ENCODE measurements at regions not wholly inside any gene's neighbourhood (a gene's known extent, or its start where the extent isn't known, plus 50 kb on each side); places are given as distances from the start of the nearest gene placed in this dataset.

- no peak for DNase-seq (ENCODE audit: low read depth)
- H3K4me3 ChIP-seq (ENCODE audit: control insufficient read depth, low read depth, low read length): no peak overlapping the region
- no peak for TF ChIP-seq CTCF (conservative IDR thresholded peaks at IDR 0.05; ENCODE audit: control insufficient read depth, insufficient read depth, low read depth, low read length)
Measured at GRCh38 chr4:58074382-58074781, 964.2 kb upstream of the IGFBP7 start.

- H3K4me3 ChIP-seq (ENCODE audit: control insufficient read depth, low read depth, low read length): no peak overlapping the region
- TF ChIP-seq CTCF (conservative IDR thresholded peaks at IDR 0.05; ENCODE audit: control insufficient read depth, insufficient read depth, low read depth, low read length): no peak
- DNase-seq (ENCODE audit: low read depth): no peak
Measured at GRCh38 chr4:58070726-58071125, 960.5 kb upstream of the IGFBP7 start.

GRCh38 chr4:58064653-58065052 lies 954.5 kb upstream of the IGFBP7 start:
- no peak overlapping the region for H3K4me3 ChIP-seq (ENCODE audit: control insufficient read depth, low read depth, low read length)
- no peak for DNase-seq (ENCODE audit: low read depth)
- TF ChIP-seq CTCF (conservative IDR thresholded peaks at IDR 0.05; ENCODE audit: control insufficient read depth, insufficient read depth, low read depth, low read length): no peak

- H3K4me3 ChIP-seq (ENCODE audit: control insufficient read depth, low read depth, low read length): no peak overlapping the region
- no peak for DNase-seq (ENCODE audit: low read depth)
- TF ChIP-seq CTCF (conservative IDR thresholded peaks at IDR 0.05; ENCODE audit: control insufficient read depth, insufficient read depth, low read depth, low read length): no peak
Measured at GRCh38 chr4:58063404-58064160, 953.4 kb upstream of the IGFBP7 start.

- no peak overlapping the region for H3K4me3 ChIP-seq (ENCODE audit: control insufficient read depth, low read depth, low read length)
- no peak for DNase-seq (ENCODE audit: low read depth)
- TF ChIP-seq CTCF (conservative IDR thresholded peaks at IDR 0.05; ENCODE audit: control insufficient read depth, insufficient read depth, low read depth, low read length): no peak
Measured at GRCh38 chr4:58061967-58062366, 951.8 kb upstream of the IGFBP7 start.

- H3K4me3 ChIP-seq (ENCODE audit: control insufficient read depth, low read depth, low read length): no peak overlapping the region
- TF ChIP-seq CTCF (conservative IDR thresholded peaks at IDR 0.05; ENCODE audit: control insufficient read depth, insufficient read depth, low read depth, low read length): no peak
- no peak for DNase-seq (ENCODE audit: low read depth)
Measured at GRCh38 chr4:58050439-58050838, 940.3 kb upstream of the IGFBP7 start.
